Stimulated activated CD4-positive, alpha-beta T cell treated with anti-CD3 and anti-CD28 coated beads, Interleukin-15, amount 100 ng/mL, for 48 hours (primary cell): ENCODE measurements at regions not wholly inside any gene's neighbourhood (a gene's known extent, or its start where the extent isn't known, plus 50 kb on each side); places are given as distances from the start of the nearest gene placed in this dataset.
"Not testable (repeated sequence)": the region's sequence is repeated elsewhere in the genome, so short reads cannot be mapped to it uniquely, and the experiment has no call there.

Experiments used
- DNase-seq, 2 donors: peaks; one replicate each; pipeline ENCODE4 v3.0.0-alpha.2; 2020; ENCODE audit warnings: low read depth in 2 of 2

DNA sequence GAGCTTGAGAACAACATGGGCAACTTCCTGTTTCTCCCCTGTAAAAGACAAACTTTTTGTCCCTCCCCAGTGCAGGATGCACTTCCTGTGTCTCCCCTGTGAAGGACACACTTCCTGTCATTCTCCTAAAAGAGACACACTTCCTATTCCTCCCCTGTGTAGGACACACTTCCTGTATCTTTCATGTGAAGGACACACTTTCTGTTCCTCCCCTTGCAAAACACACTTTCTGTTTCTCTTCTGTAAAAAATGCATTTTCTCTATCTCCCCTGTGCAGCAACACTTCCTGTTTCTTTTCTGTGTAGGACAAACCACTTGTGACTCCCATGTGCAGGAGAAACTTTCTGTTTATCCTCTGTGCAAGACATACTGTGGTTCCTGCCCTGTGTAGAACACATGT, 488.6 kb upstream of the USP9Y start:
- DNase-seq: no peak

DNA sequence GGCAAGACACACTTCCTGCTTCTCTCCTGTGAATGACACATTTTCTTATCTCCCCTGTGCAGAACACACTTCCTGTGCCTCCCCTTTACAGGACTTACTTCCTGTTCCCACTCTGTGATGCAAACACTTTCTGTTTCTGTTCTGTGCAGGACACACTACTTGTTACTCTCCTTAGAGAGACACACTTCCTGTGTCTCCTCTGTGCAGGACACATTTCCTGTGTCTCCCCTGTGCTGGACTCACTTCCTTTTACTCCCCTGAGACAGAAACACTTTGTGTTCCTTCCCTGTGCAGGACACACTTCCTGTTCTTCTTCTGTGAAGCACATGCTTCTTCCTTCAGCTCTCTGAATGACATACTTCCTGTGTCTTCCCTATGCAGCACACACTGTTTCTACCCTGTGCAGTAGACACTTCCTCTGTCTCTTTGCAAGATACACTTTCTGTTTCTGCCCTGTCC, 485.4 kb upstream of the USP9Y start:
- DNase-seq: no peak

DNA sequence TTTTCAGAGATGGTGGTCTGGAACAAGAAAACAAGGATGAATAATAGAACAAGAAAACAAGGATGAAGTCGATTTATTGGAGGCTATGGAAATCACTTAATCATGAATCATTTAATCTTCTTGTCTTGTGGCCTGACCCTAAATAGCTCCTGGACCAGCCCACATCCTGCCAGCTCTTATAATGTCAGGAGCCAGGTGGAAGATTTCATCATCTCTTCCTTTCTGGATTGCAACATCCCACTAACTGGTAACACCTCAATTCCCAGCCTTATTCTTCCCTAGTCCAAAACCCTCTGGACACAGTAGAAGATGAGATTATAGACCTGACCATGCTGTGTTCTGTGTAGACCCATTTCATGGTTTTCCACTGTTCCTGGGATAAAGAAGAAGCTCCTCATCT, 470.1 kb upstream of the USP9Y start:
- no peak for DNase-seq

DNA sequence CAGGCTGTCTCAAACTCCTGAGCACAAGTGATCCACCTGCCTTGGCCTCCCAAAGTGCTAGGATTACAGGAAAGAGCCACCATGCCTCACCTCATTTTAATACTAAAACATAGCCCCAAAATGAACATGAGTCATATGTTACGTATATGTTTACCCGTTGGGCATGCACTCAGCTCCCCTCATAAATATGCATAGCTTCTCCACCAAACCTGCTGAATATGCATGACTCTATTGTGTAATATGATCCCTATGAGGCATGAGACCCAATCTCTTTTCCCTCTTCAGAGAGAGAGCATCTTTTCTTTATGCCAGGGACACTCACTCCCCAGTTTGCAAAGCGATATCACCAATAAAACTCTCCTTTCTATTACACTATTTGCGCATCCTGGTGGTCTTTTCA, 464.6 kb upstream of the USP9Y start:
- DNase-seq: no peak

DNA sequence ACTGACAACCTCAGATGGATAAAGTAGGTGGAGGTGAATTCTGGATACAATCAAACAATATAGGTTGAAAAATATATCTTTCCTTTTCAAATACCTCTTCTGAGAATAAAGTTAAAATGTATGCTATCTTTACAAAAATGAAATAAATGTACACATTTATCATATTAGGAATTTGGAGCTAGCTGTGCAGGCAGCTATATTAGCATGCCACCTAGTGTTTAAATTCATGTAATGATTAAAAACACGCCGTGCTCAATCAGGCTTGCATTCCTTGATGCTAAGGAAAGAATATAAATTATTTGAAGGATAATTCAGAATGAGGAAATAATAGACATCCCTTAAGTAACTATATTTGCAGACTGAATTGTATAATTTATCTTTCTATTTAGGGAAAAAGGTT, 460.7 kb upstream of the USP9Y start:
- not testable (repeated sequence) for DNase-seq

DNA sequence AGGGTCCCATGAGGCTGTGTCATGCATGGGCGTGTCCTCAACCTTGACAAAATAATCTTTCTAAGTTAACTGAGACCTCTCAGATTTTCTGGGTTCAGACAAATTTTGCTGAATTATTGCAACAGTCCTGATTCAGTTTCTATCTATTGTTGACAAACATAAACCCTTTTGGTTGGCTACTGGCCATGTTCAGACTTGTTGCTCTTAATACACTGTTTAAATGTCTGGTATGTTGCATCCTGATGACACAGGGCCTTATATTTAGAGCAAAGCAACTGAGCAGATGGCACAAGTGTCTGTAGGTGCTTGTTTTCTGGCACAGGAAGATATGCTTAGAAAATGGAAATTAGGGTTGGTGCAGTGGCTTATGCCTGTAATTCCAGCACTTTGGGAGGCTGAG, 456.9 kb upstream of the USP9Y start:
- no peak for DNase-seq

DNA sequence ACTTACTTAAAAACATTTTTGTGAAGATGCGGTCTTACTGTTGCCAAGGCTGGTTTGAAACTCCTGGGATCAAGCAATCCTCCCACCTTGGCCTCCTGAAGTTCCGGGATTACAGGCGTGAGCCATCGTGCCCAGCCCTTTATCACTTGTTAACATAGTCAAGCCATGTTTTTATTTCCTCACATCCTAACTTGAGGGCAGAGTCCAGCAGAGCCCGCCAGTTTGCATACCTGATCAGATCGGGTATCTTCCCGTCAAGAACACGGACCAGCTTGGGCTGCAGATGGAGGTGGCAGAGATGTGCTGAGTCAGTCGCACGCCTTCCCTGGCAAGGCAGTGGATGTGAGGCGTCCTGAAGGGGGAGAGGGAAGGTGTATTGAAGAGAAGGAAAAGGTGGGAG, 447.3 kb upstream of the USP9Y start:
- DNase-seq: no peak

DNA sequence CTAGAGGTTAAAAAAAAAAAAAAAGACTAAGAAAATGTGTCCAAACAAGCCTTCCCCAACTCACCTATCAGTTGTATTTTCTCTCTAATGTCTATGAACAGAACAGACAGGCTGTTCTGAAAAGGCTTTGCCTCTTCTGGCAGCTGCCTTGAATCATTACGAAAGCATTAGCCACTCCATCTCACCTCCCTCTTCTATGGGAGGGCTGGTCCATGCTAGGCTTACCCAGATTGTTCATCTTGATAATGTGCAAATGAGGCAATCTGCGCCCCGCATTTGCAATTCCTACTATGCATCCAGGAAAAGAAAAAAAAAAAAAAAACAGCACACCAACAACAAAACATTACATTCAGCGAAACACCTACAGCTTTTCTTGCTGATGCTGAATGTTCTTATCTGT, 429.9 kb upstream of the USP9Y start:
- no peak for DNase-seq

DNA sequence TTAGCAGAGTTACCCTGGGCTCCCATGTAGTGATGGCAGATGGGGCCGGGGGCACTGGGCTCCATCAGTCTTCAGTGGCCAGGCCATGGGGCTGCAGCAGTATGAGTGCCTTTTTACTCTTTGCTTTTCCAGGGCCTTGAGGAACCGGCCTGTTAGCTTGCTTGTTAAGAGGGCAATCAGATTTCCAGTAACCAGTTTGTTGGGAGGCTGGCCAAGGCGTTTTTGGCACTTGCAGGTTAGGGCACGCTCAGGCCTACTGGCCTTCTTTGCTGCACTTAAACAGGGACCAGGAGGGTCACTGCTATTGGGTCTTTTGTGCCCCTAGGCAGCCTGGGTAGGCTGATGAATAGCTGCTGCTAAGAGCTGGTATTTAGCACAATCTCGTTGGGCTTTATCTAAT, 415.4 kb upstream of the USP9Y start:
- no peak for DNase-seq

DNA sequence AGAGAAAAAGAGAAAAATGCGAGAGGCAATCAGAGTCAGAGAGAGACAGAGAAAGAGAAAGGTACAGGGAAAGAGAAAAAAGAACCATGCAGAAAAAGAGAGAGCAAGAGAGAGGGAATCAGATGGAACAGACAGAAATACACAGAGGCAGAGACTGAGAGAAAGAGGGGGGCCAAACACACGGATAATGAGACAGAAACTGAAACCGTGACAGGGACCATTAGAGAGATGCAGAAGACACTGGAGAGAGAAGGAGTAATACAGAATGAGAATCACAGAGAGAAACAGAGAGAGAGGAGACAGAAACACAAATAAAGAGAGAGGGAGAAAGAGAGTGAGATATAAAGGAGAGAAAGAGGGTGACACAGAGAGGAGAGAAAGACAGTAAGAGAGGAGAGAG, 412.1 kb upstream of the USP9Y start:
- DNase-seq: no peak

DNA sequence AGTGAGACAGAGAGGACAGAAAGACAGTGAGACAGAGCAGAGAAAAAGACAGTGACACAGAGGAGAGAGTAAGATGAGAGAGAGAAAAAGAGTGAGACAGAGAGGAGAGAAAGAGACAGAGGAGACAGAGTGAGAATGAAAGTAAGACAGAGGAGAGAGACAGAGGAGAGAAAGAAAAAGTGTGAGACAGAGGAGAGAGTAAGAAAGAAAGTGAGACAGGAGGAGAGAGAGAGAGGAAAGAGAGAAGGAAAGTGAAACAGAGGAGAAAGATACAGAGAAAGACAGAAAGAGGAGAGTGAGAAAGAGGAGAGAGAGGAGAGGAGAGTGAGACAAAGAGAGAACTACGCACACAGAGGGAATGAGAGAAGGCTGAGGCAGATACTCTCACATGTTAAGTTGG, 411.6 kb upstream of the USP9Y start:
- DNase-seq: no peak

DNA sequence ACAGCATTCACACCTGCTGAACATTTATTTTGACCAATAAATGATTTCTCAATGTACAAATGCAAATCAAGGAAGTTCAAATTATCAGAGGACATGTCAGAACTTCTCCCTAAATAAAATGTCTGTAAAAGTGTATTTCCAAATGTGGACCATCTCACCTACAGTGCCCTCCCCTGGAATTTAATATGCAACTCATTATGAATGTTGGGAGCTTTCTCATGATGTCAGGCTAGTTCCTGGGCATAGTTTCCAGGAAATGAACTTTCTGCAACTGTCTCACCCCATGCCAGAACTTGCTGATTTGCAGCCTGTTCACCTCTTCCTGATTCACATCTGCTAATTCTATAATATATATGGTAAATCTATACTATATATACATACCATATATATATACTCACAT, 408.5 kb upstream of the USP9Y start:
- no peak for DNase-seq

DNA sequence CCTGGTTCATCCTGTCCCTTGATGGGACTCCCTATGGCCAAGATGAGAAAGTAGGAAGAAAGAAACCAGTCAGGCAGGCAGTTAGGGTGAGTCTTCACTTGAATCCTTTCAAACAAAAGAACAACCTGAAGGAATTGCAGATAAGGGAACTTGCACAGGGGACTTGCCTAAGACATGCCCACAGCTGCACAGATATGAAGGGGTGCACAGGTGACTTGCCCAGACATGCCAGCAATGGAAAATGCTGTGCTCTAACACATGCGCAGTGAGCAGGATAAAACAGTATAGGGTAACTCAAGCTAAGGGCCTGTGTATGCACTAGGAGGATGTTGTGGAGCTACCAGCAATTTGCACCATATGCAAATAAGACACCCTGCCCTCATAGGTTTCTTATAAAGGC, 404.6 kb upstream of the USP9Y start:
- no peak for DNase-seq

DNA sequence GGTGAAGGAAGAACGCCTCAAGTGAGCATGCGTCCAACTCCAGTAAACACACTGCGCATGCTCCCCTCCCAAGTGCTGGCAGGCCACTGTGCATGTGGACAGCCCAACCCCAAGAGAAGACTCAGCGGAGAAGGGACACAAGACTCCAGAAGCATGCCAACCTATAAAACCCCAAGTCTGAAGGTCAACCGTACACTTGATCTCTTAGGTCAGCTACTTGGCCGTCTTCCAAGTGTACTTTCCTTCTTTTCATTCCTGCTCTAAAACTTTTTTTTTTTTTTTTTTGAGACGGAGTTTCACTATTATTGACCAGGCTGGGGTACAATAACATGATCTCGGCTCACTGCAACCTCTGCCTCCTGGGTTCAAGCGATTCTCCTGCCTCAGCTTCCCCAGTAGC, 401.2 kb upstream of the USP9Y start:
- not testable (repeated sequence) for DNase-seq

DNA sequence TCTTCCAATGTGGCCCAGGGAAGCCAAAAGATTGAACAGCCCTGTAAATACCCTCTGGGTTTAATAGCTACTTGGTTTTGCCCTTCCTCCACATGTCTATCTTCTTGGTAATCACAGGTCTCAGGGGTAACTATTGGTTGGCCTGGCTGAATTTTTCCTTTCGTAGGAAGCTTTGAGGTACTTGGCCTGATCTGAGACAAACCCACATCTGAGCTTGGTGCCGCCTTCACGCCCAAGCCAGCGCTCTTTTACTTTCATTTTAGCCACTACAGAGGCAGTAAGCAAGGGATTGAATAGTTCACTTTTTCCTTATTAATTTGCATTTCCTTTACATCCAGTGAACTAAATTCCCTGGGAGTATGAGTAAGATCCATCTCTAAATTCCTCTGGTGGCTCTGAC, 397.6 kb upstream of the USP9Y start:
- no peak for DNase-seq

DNA sequence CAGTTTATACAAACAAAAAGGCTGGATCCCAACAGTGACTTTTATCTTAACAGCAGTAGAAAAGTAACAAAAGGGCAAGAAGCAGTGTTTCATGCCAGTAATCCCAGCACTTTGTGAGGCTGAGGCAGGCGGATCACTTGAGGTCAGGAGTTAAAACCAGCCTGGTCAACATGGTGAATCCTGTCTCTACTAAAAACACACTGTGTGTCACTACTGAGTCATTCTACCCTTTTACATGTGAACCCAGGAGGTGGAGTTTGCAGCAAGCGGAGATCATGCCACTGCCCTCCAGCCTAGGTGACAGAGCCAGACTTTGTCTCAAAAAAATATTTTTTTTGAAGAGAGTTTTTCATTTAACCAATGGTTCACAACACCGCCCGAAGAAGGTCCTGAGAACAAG, 395.6 kb upstream of the USP9Y start:
- DNase-seq: no peak

DNA sequence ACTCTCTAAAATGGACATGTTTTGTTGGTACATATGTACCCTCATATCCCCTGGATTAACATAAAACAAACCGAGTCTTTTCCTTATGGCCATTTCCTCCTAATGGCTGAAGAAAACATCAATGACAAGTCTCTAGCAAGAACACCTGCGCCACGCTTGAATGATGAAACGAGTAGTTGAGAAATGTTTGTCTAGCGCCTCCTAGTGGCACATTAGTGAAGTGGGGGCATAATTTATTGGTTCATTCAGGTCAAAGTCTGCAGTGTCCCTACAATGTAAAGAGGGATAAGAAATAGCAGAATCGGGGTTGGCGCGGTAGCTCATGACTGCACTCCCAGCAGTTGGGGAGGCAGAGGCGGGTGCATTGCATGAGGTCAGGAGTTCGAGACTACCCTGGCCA, 391.8 kb upstream of the USP9Y start:
- no peak for DNase-seq

DNA sequence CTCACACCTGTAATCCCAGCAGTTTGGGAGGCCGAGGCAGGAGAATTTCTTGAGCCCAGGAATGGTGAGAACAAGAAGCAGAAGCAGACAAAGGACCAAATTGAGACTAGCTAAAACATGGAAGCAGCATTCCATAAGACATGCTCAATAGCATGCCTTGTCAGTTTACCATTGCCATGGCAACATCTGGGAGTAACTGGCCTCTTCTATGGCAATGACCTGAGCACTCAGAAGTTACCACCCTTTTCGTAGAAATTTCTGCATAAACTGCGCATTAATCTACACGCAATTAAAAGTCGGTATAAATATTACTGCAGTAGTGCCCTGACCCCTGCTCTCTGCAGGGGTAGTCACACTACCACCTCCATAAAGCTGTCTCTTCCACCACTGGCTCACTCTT, 390.2 kb upstream of the USP9Y start:
- DNase-seq: no peak

DNA sequence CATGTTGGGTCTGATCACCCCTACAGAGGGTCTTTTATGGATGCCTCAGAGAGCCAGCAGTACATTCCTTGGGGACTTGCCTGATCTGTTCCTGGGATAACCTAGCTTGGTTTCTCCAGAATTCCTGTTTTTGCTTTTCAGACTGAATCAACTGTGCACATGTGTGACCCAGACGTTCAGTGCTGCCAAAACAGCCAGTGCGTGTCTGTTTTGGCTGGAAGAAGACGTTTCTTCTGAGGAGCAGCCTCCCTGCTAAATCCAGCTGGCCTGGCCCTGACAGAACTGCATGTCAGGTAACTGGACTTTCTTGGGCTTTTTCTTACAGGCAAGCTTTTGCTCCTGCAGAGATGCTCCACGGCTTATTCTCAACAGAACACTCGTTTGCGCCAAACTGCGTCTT, 373.3 kb upstream of the USP9Y start:
- DNase-seq: no peak

DNA sequence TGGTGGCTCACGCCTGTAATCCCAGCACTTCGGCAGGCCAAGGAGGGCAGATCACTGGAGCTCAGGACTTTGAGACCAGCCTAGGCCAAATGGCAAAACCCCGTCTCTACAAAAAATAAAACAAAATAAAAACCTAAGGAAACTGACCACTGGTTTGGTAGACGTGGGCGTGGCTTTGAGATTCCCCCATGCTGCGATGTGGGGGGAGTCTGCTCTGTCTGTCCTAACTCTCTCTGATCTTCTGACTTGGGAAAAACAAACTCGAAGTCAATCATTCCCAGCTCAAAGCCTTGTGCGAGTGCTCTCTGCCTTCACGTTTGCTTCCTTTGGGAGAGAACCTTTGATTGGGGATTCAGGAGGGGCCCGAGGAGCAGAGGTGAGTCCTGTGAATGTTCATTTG, 369.1 kb upstream of the USP9Y start:
- DNase-seq: not testable (repeated sequence)

DNA sequence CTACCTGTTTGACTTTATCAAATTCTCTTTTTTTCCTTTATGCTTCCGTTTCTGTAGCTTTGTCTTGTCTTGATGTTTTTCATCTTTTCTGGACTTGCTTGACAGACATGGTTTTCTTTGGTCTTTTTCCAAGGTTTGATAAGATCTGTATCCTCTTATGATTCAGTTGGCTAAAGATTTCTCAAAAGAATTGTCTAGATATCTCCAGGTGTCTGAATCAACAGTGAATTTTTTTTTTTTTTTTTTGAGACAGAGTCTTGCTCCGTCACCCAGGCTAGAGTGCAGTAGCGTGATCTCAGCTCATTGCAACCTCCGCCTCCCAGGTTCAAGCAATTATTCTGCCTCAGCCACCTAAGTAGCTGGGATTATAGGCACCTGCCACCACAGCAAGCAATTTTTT, 357.8 kb upstream of the USP9Y start:
- DNase-seq: no peak

DNA sequence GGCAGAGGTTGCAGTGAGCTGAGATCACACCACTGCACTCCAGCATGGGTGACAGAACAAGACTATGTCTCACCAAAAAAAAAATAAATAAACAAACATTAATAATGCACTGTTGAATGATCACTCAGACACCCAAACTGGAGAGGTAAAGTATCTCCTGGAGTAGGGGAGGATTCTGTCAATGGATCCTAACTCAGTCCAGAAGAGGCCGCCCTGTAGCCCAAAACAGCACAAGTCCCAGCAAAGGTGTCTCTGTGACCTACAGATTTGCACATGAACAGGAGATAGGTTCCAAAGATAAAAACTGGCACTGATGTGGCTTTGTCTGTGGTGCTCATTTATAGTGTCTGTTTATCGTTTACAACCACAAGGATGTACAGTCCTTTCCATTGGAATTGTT, 352.9 kb upstream of the USP9Y start:
- DNase-seq: no peak

DNA sequence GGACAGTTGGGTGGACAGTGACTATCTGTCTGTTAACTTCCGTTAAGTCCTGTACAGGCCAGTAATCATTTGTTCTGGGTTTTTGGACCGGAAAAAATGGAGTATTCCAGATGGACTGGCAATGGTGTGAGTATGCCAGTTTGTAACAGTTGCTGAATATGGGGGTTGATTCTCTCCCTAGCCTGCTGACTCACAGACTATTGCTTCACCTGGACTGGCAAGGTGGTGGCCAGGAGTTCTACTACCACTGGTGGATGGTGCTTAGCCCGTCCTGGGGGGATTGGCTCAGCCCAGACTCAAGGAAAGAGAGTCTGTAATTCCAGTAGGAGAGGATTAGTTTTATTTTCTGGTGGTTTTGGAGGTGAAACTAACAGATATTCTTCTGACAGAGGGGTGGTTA, 343.8 kb upstream of the USP9Y start:
- no peak for DNase-seq

DNA sequence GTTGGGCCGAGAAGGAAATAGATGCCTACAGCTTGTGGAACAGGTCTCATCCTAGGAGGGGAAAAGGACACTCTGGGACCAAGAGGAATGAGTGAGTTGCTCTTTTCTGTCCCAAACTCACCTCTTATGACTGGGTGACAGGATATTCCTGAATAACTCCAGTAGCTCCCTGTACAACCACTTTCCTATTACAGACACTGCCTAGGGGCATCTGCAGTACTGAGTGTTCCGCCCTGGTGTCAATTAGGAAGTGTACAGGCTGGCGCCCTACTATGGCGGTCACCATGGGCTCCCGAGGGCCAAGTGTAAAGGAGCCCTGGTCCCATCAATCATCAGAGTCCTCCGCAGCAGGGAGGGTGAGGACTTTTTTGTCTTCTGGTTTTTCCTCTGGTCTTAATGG, 343.4 kb upstream of the USP9Y start:
- DNase-seq: no peak

DNA sequence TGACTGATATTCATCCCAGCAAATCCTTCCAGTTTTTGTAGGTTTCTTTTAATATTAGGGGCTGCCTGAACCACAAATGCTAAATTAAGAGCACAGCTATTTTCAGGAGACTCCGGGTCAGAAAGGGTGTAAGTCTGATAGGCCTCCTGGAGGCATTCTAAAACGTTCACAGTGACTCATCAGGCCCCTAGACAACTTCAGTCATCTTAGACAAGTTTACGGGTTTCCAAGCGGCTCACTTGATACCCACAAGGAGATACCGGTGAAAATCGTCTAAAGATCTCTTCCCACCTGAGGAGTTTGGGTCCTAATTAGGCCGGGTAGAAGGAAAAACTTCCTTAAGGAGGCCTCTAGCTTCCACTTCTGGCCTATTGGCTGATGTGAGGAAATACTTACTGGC, 342.7 kb upstream of the USP9Y start:
- DNase-seq: no peak
